Astrocyte (in vitro differentiated cells and primary cell): ENCODE measurements at regions not wholly inside any gene's neighbourhood (a gene's known extent, or its start where the extent isn't known, plus 50 kb on each side); places are given as distances from the start of the nearest gene placed in this dataset.

Source experiments
- CTCF ChIP-seq: IDR thresholded peaks from 2 replicates; pipeline ENCODE4 v1.5.1; 2011; ENCODE audit warnings: low read depth, mild to moderate bottlenecking, inconsistent platforms, low read length, moderate library complexity; ENCODE audit not compliant: insufficient read depth
- EZH2 ChIP-seq: IDR thresholded peaks from 2 replicates; pipeline ENCODE4 v1.6.1; 2012; ENCODE audit warnings: mild to moderate bottlenecking, low read length, inconsistent platforms; ENCODE audit not compliant: insufficient read depth

GRCh38 chr4:72994670-72995069 lies 74.8 kb downstream of the COX18 start:
- TF ChIP-seq CTCF (no peak), EZH2 (no peak)
